ENCODE measurements at regions not wholly inside any gene's neighbourhood (a gene's known extent, or its start where the extent isn't known, plus 50 kb on each side); places are given as distances from the start of the nearest gene placed in this dataset.

DNA sequence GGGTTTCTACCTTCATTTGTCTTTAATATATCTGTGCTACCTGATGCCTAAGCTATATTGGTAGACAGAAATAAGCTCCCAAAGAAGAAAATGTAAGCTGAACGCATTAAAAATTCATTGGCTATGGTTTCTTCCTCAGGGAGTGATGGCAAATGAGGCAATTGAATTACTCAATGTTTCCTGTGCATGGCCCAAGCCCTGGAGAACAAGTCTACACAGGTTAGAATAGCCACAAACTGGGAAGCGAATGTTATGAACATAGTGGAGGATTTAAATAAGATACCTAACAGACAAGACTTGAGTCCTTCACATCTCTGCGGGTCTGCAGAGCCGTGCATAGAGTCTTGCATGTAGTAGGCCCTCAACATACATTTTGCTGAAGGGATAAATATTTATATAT is 350.3 kb downstream of the RWDD3 start:
- TF ChIP-seq, protein P1, sequence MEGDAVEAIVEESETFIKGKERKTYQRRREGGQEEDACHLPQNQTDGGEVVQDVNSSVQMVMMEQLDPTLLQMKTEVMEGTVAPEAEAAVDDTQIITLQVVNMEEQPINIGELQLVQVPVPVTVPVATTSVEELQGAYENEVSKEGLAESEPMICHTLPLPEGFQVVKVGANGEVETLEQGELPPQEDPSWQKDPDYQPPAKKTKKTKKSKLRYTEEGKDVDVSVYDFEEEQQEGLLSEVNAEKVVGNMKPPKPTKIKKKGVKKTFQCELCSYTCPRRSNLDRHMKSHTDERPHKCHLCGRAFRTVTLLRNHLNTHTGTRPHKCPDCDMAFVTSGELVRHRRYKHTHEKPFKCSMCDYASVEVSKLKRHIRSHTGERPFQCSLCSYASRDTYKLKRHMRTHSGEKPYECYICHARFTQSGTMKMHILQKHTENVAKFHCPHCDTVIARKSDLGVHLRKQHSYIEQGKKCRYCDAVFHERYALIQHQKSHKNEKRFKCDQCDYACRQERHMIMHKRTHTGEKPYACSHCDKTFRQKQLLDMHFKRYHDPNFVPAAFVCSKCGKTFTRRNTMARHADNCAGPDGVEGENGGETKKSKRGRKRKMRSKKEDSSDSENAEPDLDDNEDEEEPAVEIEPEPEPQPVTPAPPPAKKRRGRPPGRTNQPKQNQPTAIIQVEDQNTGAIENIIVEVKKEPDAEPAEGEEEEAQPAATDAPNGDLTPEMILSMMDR (IDR thresholded peaks at IDR 0.05; ENCODE audit: low read depth, low read length) = no peak
- TF ChIP-seq EZH2phosphoT487 (IDR thresholded peaks at IDR 0.05; ENCODE audit: low read depth) = no peak
